Gastrocnemius medialis (tissue), 4 donors: ENCODE measurements at regions not wholly inside any gene's neighbourhood (a gene's known extent, or its start where the extent isn't known, plus 50 kb on each side); places are given as distances from the start of the nearest gene placed in this dataset.

Experiments
- CTCF ChIP-seq, 5 experiments: fragments of 450-650 bp in 3 of 5; fragments of 200-600 bp in 2 of 5; sonication (generic) in 2 of 5; IDR thresholded peaks in 4 of 5; conservative IDR thresholded peaks in 1 of 5; 1 replicate in 4 of 5; 2 replicates in 1 of 5; pipeline ENCODE4 v1.5.1; 2016 to 2019; ENCODE audit warnings: antibody characterized with exemption in 5 of 5, mild to moderate bottlenecking in 3 of 5, moderate library complexity in 3 of 5
- POLR2A ChIP-seq, 2 donors: fragments of 450-650 bp; IDR thresholded peaks; one replicate each; pipeline ENCODE4 v1.6.1; 2017; ENCODE audit warnings: antibody characterized with exemption in 2 of 2, mild to moderate bottlenecking in 2 of 2, moderate library complexity in 2 of 2

- TF ChIP-seq POLR2A (IDR thresholded peaks at IDR 0.05) (no peak), CTCF (IDR thresholded peaks at IDR 0.05 in 4 of 5, conservative IDR thresholded peaks at IDR 0.05 in 1 of 5) (no peak)
These were observed 147.5 kb downstream of the THBS2 start for GRCh38 chr6:169106176-169106575.
